ENCODE measurements at regions not wholly inside any gene's neighbourhood (a gene's known extent, or its start where the extent isn't known, plus 50 kb on each side); places are given as distances from the start of the nearest gene placed in this dataset.
A peak's percentile ranks its signal among the peaks of the same experiment; 100 is the strongest.

DNA sequence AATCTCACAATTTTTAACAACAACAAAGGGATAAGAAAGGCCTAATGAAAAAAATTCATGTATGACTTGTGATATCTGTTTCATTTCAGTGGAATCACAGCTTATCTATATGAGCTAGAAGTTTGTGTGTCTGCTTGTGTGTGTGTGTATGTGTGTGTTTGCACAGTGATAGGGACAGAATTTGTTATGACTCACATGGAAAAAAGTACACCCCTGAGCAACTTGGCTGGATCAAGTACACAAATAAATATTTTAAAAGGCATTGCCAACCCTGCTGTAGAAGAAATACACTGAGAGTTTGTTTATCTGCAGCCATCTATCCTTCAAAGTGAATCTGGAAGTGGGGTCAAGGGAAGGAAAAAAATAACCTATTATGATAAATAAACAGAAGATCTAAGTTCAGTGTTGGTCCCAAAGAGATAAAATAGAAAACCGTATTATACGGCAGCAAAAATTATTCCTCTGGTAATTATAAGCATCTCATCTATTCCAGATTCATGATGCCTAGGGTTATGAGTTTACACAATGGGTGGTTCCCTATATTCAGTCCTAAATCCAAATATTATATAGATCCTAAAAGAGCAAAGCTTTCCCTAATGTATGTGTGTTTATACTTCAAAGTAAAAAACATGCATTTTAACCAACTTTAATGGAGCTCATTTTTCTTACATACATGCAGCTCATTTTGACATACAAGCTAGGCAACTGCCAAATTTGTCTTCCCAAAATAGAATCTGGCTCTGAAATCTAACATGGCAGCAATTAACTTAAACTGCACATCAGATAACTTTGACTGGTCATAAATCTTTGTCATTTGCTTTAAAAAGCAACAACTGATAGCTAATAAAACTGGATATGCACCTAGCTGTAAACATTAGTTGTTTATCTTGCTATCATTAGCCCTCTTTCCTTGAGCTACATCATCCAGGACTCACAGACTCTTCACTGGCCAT lies 420.6 kb downstream of the IRS1 start:
- POLR2A ChIA-PET = no interaction called here
- ATAC-seq (no peak), DNase-seq (ENCODE audit: low read depth in 1 of 2, low spot score in 1 of 2) (peak in 1 of 2 experiments; percentile 28), FAIRE-seq (no peak)
- TF ChIP-seq MYC (IDR thresholded peaks at IDR 0.05; ENCODE audit: borderline replicate concordance, low read length) = no peak
- TF ChIP-seq FOSB (CRISPR knock-in tag; IDR thresholded peaks at IDR 0.05) = no peak
- TF ChIP-seq HOXB5 (CRISPR knock-in tag; IDR thresholded peaks at IDR 0.05) = no peak
- no peak for TF ChIP-seq HOXA7 (CRISPR knock-in tag; IDR thresholded peaks at IDR 0.05)
- TF ChIP-seq POLR2A (IDR thresholded peaks at IDR 0.05; ENCODE audit: low read length) = no peak
- TF ChIP-seq JUNB (IDR thresholded peaks at IDR 0.05) = no peak
- no peak for TF ChIP-seq BHLHE40 (IDR thresholded peaks at IDR 0.05; ENCODE audit: low read depth, low read length)
- no peak for TF ChIP-seq SREBF2 (IDR thresholded peaks at IDR 0.05)
- TF ChIP-seq RARB (CRISPR knock-in tag; IDR thresholded peaks at IDR 0.05) = no peak
- no peak for TF ChIP-seq RNF2 (IDR thresholded peaks at IDR 0.05; ENCODE audit: borderline replicate concordance, low read depth)
- TF ChIP-seq HOXB13 (CRISPR knock-in tag; IDR thresholded peaks at IDR 0.05; ENCODE audit: low read depth) = no peak
- no peak for TF ChIP-seq MAZ (IDR thresholded peaks at IDR 0.05; ENCODE audit: borderline replicate concordance, low read depth, low read length)
- TF ChIP-seq ESRRA (IDR thresholded peaks at IDR 0.05; ENCODE audit: borderline replicate concordance, low read length) = no peak
- TF ChIP-seq EHMT2 (IDR thresholded peaks at IDR 0.05; ENCODE audit: low read depth) = no peak
- Histone ChIP-seq H3K27ac (no peak overlapping the region), H3K4me2 (no peak overlapping the region), H3K9me3 (no peaks in the 10 kb centered on the region; the same call in 2 of the 3 replicates), H3K4me3 (no peak overlapping the region), H3K4me1 (0 out of 3 replicates have a peak, but pooled peaks cover 5% of the 10 kb centered on the region)
- CTCF ChIA-PET = interaction anchor here (0.8 kb wide), 1 partner anchor 68 kb away, joined by 3 read pairs; no protein-coding TSS in a partner anchor
- whole genome bisulfite sequencing (ENCODE audit: missing lambda C conversion rate) = 88% methylated on average over 2 of the region's 2 CpGs

DNA sequence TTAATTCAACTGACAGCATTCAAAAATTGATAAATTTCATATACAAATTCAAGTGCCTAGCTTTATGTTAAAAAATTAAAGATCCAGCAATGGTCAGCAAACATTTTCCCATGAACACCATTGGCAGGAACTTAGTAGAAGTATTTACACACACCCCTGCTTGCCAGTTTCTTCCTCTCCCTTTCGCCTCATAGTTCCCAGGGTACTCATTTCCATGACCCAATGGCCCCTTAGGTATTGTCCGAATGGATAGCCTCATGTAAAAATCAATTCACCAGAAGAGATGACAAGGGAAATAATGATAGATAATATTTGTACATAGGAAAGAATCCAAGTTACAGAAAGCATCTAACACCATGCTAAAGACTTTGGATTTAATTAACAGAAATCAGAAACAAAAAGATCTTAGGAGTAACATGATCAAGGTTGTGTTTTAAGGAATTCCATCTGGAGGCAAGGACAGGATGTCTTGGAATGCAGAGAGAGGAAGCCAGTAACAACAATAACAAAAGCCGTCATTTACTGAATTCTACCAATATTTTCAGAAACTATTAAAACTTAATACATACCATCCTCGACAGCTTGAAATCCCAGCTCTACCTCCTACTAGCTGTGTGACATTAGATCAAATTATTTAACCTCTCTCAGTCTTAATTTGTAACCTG lies 423.0 kb downstream of the IRS1 start:
- FAIRE-seq (no peak), ATAC-seq (no peak), DNase-seq (ENCODE audit: low read depth in 1 of 2, low spot score in 1 of 2) (no peak)
- no peak overlapping the region for H3K27ac ChIP-seq
- H3K4me2 ChIP-seq = no peak overlapping the region
- WGBS (ENCODE audit: missing lambda C conversion rate) = 82% methylated on average over 4 of the region's 4 CpGs
- POLR2A ChIA-PET = no interaction called here
- CTCF ChIA-PET = no interaction called here
- 0 out of 3 replicates have a peak, but pooled peaks cover 5% of the 10 kb centered on the region for H3K4me1 ChIP-seq
- TF ChIP-seq EHMT2 (IDR thresholded peaks at IDR 0.05; ENCODE audit: low read depth) (no peak), BHLHE40 (IDR thresholded peaks at IDR 0.05; ENCODE audit: low read depth, low read length) (no peak), HDAC2 (IDR thresholded peaks at IDR 0.05) (no peak), BCL3 (IDR thresholded peaks at IDR 0.05) (no peak), RAD21 (conservative IDR thresholded peaks at IDR 0.05 in 1 of 2, IDR thresholded peaks at IDR 0.05 in 1 of 2) (no peak)
- H3K4me3 ChIP-seq = no peak overlapping the region
- no peaks in the 10 kb centered on the region; the same call in 2 of the 3 replicates for H3K9me3 ChIP-seq

DNA sequence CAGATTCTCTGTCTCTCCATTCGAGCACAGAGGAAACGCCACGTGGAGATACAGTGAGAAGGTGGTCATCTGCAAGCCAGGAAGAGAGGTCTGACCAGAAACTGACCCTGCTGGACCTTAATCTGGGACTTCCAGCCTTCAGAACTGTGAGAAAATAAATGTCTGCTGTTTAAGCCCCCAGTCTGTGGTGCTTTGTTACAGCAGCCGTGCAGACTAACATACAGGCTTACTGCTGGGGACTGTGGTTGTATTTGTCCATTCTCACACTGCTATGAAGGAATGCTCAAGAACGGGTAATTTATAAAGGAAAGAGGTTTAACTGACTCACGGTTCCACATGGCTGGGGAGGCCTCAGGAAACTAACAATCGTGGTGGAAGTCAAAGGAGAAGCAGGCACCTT lies 432.7 kb downstream of the IRS1 start:
- Histone ChIP-seq H3K9me3 (no peaks in the 10 kb centered on the region), H3K27ac (no peak overlapping the region), H3K4me2 (no peak overlapping the region), H3K4me1 (peaks cover 12% of the 10 kb centered on the region), H3K4me3 (no peak overlapping the region)
- TF ChIP-seq POLR2A (IDR thresholded peaks at IDR 0.05; ENCODE audit: low read length) = no peak
- TF ChIP-seq KDM1A (IDR thresholded peaks at IDR 0.05; ENCODE audit: low read depth) = no peak
- TF ChIP-seq NPAS2 (CRISPR knock-in tag; IDR thresholded peaks at IDR 0.05; ENCODE audit: borderline replicate concordance) = no peak
- no peak for TF ChIP-seq BHLHE40 (IDR thresholded peaks at IDR 0.05; ENCODE audit: low read depth, low read length)
- FAIRE-seq (no peak), DNase-seq (ENCODE audit: low read depth in 1 of 2, low spot score in 1 of 2) (no peak), ATAC-seq (no peak)
- ChIA-PET POLR2A (no interaction called here), CTCF (no interaction called here)
- 74% methylated on average over 7 of the region's 7 CpGs for WGBS (ENCODE audit: missing lambda C conversion rate)

Measured in A549 (cell line).